ENCODE measurements at regions not wholly inside any gene's neighbourhood (a gene's known extent, or its start where the extent isn't known, plus 50 kb on each side); places are given as distances from the start of the nearest gene placed in this dataset.

GRCh38 chr11:81840380-81840779, 893.3 kb downstream of the FAM181B start:
- DNase-seq (ENCODE audit: low read depth): no peak
- TF ChIP-seq CTCF (conservative IDR thresholded peaks at IDR 0.05; ENCODE audit: low read length): no peak
- no peak overlapping the region for H3K4me3 ChIP-seq (ENCODE audit: low read length)

- no peak for DNase-seq (ENCODE audit: low read depth)
- no peak for TF ChIP-seq CTCF (conservative IDR thresholded peaks at IDR 0.05; ENCODE audit: low read length)
- H3K4me3 ChIP-seq (ENCODE audit: low read length): no peak overlapping the region
Measured at GRCh38 chr11:81839976-81840375, 893.7 kb downstream of the FAM181B start.

DNA sequence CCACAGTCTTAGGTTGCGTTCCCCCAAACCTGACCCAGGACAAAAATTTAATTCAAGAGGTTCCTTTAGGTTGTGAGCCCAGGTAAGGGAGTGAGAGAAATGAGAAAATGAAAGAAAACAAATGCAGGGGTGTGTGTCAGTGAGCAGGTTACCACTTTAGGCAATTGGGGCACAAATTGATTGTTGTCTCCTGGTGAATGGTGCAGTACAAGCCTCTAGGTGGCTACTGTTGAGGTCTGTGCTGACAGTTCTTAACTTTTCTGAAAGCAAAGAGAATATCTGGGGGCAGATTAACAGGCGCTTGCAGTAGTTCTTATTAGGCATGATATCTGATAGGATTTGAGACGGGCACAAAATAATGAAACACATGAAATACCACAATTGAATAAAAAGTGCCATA, 894.6 kb downstream of the FAM181B start:
- H3K4me3 ChIP-seq (ENCODE audit: low read length): no peak overlapping the region
- no peak for TF ChIP-seq CTCF (conservative IDR thresholded peaks at IDR 0.05; ENCODE audit: low read length)
- DNase-seq (ENCODE audit: low read depth): no peak

DNA sequence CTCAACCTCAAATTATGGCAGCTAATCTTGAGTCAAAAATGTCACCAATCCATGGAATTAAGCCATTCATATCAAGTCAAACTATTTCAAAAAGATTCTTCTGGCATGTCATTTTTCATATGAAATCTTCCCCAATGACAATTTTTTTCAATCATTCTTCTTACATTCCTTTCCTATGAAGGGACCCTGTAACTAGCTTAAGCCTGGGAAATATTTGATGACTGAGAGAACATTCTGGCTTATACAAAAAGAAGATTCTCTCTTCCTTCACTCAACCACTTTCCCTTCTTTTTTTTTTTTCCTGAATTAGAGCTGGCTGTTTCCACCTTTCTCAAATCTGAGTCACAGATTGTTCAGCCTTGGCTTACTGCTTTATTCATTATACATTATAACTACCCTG, 903.7 kb downstream of the FAM181B start:
- TF ChIP-seq CTCF (conservative IDR thresholded peaks at IDR 0.05; ENCODE audit: low read length): no peak
- no peak overlapping the region for H3K4me3 ChIP-seq (ENCODE audit: low read length)
- no peak for DNase-seq (ENCODE audit: low read depth)

GRCh38 chr11:81825346-81825745, 908.3 kb downstream of the FAM181B start:
- no peak for TF ChIP-seq CTCF (conservative IDR thresholded peaks at IDR 0.05; ENCODE audit: low read length)
- no peak overlapping the region for H3K4me3 ChIP-seq (ENCODE audit: low read length)
- DNase-seq (ENCODE audit: low read depth): no peak

GRCh38 chr11:81819462-81819861, 914.2 kb downstream of the FAM181B start:
- TF ChIP-seq CTCF (conservative IDR thresholded peaks at IDR 0.05; ENCODE audit: low read length): no peak
- no peak for DNase-seq (ENCODE audit: low read depth)
- H3K4me3 ChIP-seq (ENCODE audit: low read length): no peak overlapping the region

- no peak for TF ChIP-seq CTCF (conservative IDR thresholded peaks at IDR 0.05; ENCODE audit: low read length)
- DNase-seq (ENCODE audit: low read depth): no peak
- no peak overlapping the region for H3K4me3 ChIP-seq (ENCODE audit: low read length)
Measured at GRCh38 chr11:81804858-81805257, 928.8 kb downstream of the FAM181B start.
